K562 (cell line): ENCODE measurements at regions not wholly inside any gene's neighbourhood (a gene's known extent, or its start where the extent isn't known, plus 50 kb on each side); places are given as distances from the start of the nearest gene placed in this dataset.

Source experiments
- ATAC-seq: fragments of 200-7000 bp; cut with Tn5 transposase; 3 replicates; pipeline ENCODE4 v1.9.1; 2020; ENCODE audit warnings: moderate library complexity
- BruUV-seq: library from RNA; stranded (reverse); fragments of 400-500 nt; replicated peaks from 2 replicates; lab custom pipeline; 2021; lab: Mats Ljungman, UMichigan
- CTCF ChIA-PET: fragments of 300-600 bp; formaldehyde crosslinking; extraction: SDS; loops from one replicate; lab custom pipeline; 2021; ENCODE audit warnings: low intra/inter-chr PET ratio; lab: Yijun Ruan, JAX
- POLR2A ChIA-PET: fragments of 300-600, 350-650 bp; sonication (Branson Sonifier 250); formaldehyde crosslinking; extraction: SDS; loops from one replicate; lab custom pipeline; 2021; ENCODE audit warnings: antibody characterized with exemption, inconsistent platforms; lab: Yijun Ruan, JAX
- DNase-seq, 4 experiments: peaks; one replicate each; pipeline versions ENCODE4 v3.0.0 to v3.0.0-alpha.2; 2011 to 2018; ENCODE audit warnings: low spot score in 3 of 4, mixed read lengths in 3 of 4; ENCODE audit errors: extremely low read depth in 1 of 4
- FAIRE-seq: peaks from 2 replicates; lab custom pipeline; 2011; peaks lifted over from hg19 to GRCh38; lab: Jason Lieb, UNC
- H2AFZ ChIP-seq: 2 replicates; pipeline ENCODE4 v1.6.0; 2011; ENCODE audit warnings: low read depth, low read length, control low read depth, inconsistent platforms
- H3K27ac ChIP-seq: fragments of 200-600 bp; 3 replicates; pipeline ENCODE4 v1.8.0; 2011; ENCODE audit warnings: low read depth, mild to moderate bottlenecking, control low read depth, inconsistent platforms, low read length, moderate library complexity, mixed read lengths; ENCODE audit errors: extremely low read depth
- H3K27me3 ChIP-seq, 2 experiments: fragments of 300-600 bp in 1 of 2; 2 replicates in 1 of 2; 3 replicates in 1 of 2; pipeline versions ENCODE4 v1.6.0 to v1.8.0; 2011; ENCODE audit warnings: inconsistent platforms in 2 of 2, low read length in 2 of 2, mild to moderate bottlenecking in 1 of 2, mixed read lengths in 1 of 2, moderate library complexity in 1 of 2; ENCODE audit not compliant: control insufficient read depth in 2 of 2, insufficient read depth in 2 of 2
- H3K36me3 ChIP-seq: fragments of 300-600 bp; 3 replicates; pipeline ENCODE4 v1.8.0; 2011; ENCODE audit warnings: mild to moderate bottlenecking, low read length, inconsistent platforms; ENCODE audit not compliant: control insufficient read depth, insufficient read depth
- H3K4me1 ChIP-seq, 2 experiments: fragments of 200-600 bp in 1 of 2; replicated peaks in 1 of 2; 2 replicates in 1 of 2; 3 replicates in 1 of 2; pipeline versions ENCODE4 v1.5.1 to v1.8.0; 2011; ENCODE audit warnings: inconsistent platforms in 2 of 2, low read length in 2 of 2, mild to moderate bottlenecking in 1 of 2, mixed read lengths in 1 of 2, moderate library complexity in 1 of 2; ENCODE audit not compliant: control insufficient read depth in 2 of 2, insufficient read depth in 2 of 2
- H3K4me2 ChIP-seq: 2 replicates; pipeline ENCODE4 v1.6.1; 2011; ENCODE audit warnings: low read length, control low read depth, inconsistent platforms, mixed read lengths; ENCODE audit not compliant: insufficient read depth
- H3K4me3 ChIP-seq: fragments of 200-600 bp; sonication (generic), shearing (Covaris generic); 2 replicates; pipeline ENCODE4 v1.5.1; 2016; ENCODE audit warnings: control low read depth, inconsistent platforms
- H3K79me2 ChIP-seq: fragments of 200-600 bp; 3 replicates; pipeline ENCODE4 v1.8.0; 2011; ENCODE audit warnings: low read length, inconsistent platforms; ENCODE audit not compliant: control insufficient read depth, insufficient read depth
- H3K9ac ChIP-seq, 2 experiments: 2 replicates each; pipeline versions ENCODE4 v1.6.0 to v1.6.1; 2011; ENCODE audit warnings: low read depth in 2 of 2, low read length in 2 of 2, control low read depth in 1 of 2, inconsistent platforms in 1 of 2, mild to moderate bottlenecking in 1 of 2, mixed read lengths in 1 of 2; ENCODE audit not compliant: insufficient read depth in 1 of 2
- H3K9me1 ChIP-seq: one replicate; pipeline ENCODE4 v1.6.0; 2011; ENCODE audit warnings: inconsistent platforms, mild to moderate bottlenecking, low read length, moderate library complexity; ENCODE audit not compliant: control insufficient read depth, insufficient read depth
- H3K9me3 ChIP-seq: replicated peaks from 2 replicates; pipeline ENCODE4 v1.5.1; 2011; ENCODE audit warnings: low read depth, low read length, inconsistent platforms; ENCODE audit not compliant: control insufficient read depth, insufficient read depth
- H4K20me1 ChIP-seq: replicated peaks from 2 replicates; pipeline ENCODE4 v1.6.1; 2011; ENCODE audit warnings: low read length, inconsistent platforms, mixed read lengths; ENCODE audit not compliant: control insufficient read depth, insufficient read depth
- ETS1 ChIP-seq: conservative IDR thresholded peaks from 2 replicates; pipeline ENCODE4 v1.6.1; 2011; ENCODE audit warnings: low read depth, mild to moderate bottlenecking, low read length; ENCODE audit not compliant: control insufficient read depth
- NCOA1 ChIP-seq: fragments of 450-650 bp; IDR thresholded peaks from 2 replicates; pipeline ENCODE4 v1.6.1; 2016; ENCODE audit warnings: low read depth
- NFE2 ChIP-seq: IDR thresholded peaks from 2 replicates; pipeline ENCODE4 v1.6.1; 2014; ENCODE audit warnings: antibody characterized with exemption, low read depth
- PHB ChIP-seq: fragments of 250-450 bp; sonication (Bioruptor Pico); IDR thresholded peaks from 2 replicates; pipeline ENCODE4 v1.5.0; 2021
- SAP30 ChIP-seq: fragments of 200-600 bp; sonication (generic); IDR thresholded peaks from 2 replicates; pipeline ENCODE4 v1.6.1; 2012; ENCODE audit warnings: borderline replicate concordance, low read depth, mild to moderate bottlenecking, moderate library complexity, low read length, control low read depth, inconsistent platforms; ENCODE audit not compliant: insufficient read depth, poor library complexity, severe bottlenecking
- SLC30A9 ChIP-seq: fragments of 250-450 bp; sonication (Bioruptor Pico); IDR thresholded peaks from 2 replicates; pipeline ENCODE4 v1.8.0; 2022; ENCODE audit warnings: mild to moderate bottlenecking, moderate library complexity
- SMARCE1 ChIP-seq: fragments of 450-650 bp; IDR thresholded peaks from 2 replicates; pipeline ENCODE4 v1.7.1; 2016; ENCODE audit warnings: mild to moderate bottlenecking
- STAT6 ChIP-seq: sonication (generic); formaldehyde crosslinking; IDR thresholded peaks from 2 replicates; pipeline ENCODE4 v1.8.1; 2023; ENCODE audit warnings: mild to moderate bottlenecking, missing genetic modification reagents
- ZNF197 ChIP-seq: fragments of 200-800 bp; sonication (Bioruptor generic); IDR thresholded peaks from 2 replicates; pipeline ENCODE4 v1.6.1; 2016; ENCODE audit warnings: low read depth, missing genetic modification characterization, missing compliant biosample characterization
- WGBS: fragments of 100-300 bp; shearing (Covaris generic); methylation state at CpG from one replicate; pipeline ENCODE4 v1.1.6; 2016; ENCODE audit warnings: low coverage, mixed read lengths; ENCODE audit not compliant: insufficient coverage; ENCODE audit errors: missing lambda C conversion rate; 5-methylcytosine and 5-hydroxymethylcytosine counted together
- in situ Hi-C: fragments of 300-500 bp; cut with MboI; formaldehyde crosslinking; loops from 4 replicates; pipeline ENCODE4 v1.15.0; 2018; ENCODE audit warnings: inconsistent platforms, mixed read lengths
- intact Hi-C: fragments of 100-400 bp; cut with micrococcal nuclease; formaldehyde crosslinking; loops from 2 replicates; pipeline ENCODE4 v1.14.2; 2022

- no peak overlapping the region for H2AFZ ChIP-seq
- H3K9me1 ChIP-seq, result no peaks in the 10 kb centered on the region
- DNase-seq (no peak), ATAC-seq (no peak), FAIRE-seq (no peak)
- H3K79me2 ChIP-seq, result no peaks in the 10 kb centered on the region
- TF ChIP-seq ETS1 (no peak), SMARCE1 (no peak), NCOA1 (no peak), SLC30A9 (no peak), NFE2 (no peak), PHB (CRISPR knock-in tag) (no peak), ZNF197 (CRISPR knock-in tag) (no peak), STAT6 (CRISPR knock-in tag) (no peak), SAP30 (no peak)
- BruUV-seq, result no TSS peak
- H3K9me3 ChIP-seq, result no peaks in the 10 kb centered on the region
- WGBS, result 3% methylated on average over 4 of the region's 4 CpGs
- no peaks in the 10 kb centered on the region for H3K36me3 ChIP-seq
- CTCF ChIA-PET, result no interaction called here
- H4K20me1 ChIP-seq, result no peaks in the 10 kb centered on the region
- H3K4me3 ChIP-seq, result no peak overlapping the region
- POLR2A ChIA-PET, result no interaction called here
- H3K27me3 ChIP-seq, result no peaks in the 10 kb centered on the region; a peak in 1 of 5 replicates
- H3K9ac ChIP-seq, result no peak overlapping the region
- intact Hi-C loops, result no loop called here
- no peak overlapping the region for H3K4me2 ChIP-seq
- no peaks in the 10 kb centered on the region for H3K4me1 ChIP-seq
- H3K27ac ChIP-seq, result no peak overlapping the region
- in situ Hi-C loops, result no loop called here
Measured at GRCh38 chr5:14056039-14056438, 87.1 kb upstream of the TRIO start.
